GM19397 (cell line): ENCODE measurements at regions not wholly inside any gene's neighbourhood (a gene's known extent, or its start where the extent isn't known, plus 50 kb on each side); places are given as distances from the start of the nearest gene placed in this dataset.
"Not testable (repeated sequence)": the region's sequence is repeated elsewhere in the genome, so short reads cannot be mapped to it uniquely, and the experiment has no call there.

Experiments
- ATAC-seq: cut with Tn5 transposase; IDR thresholded peaks from one replicate; pipeline ENCODE4 v1.9.1; 2021; ENCODE audit warnings: mild to moderate bottlenecking, moderate library complexity; ENCODE audit not compliant: unreplicated experiment

DNA sequence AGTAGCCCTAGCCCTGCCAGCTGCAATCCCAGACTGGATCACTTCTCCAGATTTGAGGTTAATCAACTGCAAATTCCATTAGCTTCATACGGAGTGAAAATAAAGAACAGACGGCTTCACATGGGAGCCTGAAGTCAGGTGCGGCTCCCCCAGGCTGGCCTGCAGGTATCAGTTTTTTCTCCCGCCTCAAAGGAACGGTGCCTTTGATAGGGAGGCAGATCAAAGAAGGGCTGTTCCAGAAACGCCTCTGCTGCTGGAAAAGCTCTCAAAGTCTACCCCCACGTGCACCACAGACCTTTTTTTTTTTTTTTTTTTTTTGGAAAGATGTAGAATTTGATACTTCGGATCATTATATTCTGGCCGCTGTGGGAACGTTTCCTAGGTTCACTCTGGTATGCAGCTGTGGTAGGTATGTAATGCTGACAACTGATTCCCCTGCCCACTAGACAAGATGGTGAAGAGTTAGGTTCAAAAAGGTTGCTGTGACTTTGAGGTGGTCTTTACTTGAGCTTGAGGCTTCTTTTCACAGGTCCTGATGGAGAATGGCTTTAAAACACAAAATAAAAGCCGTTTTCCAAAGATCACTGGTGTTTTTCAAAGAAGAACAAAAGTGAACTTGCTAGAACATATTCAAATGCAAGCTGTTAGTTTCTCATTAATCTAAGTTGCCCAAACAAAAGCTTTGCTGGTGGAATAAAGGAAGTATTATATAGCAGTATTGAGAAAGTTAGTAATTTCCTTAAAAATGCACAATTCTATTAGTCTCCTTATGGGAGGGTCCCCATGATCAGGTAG lies 189.0 kb upstream of the NFIA start:
- ATAC-seq: no peak

DNA sequence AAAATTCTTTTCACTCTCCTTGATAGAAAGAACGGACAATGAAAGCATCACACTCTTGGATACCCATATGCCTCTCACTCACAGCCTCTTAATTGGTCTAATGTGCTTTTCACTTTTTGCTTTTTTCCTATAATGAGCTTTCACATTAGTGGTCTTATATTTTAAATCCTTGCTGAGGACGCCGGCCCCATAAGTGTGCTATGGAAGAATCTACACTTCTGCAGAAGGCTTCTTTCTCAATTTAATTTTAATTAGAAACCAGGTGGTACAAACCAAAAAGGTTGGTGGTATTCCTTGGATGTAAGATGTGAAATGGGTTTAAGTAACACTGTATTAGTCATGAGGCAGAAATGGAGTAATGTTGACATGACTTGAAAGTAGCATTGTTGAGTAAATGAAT lies 190.6 kb upstream of the NFIA start:
- no peak for ATAC-seq

DNA sequence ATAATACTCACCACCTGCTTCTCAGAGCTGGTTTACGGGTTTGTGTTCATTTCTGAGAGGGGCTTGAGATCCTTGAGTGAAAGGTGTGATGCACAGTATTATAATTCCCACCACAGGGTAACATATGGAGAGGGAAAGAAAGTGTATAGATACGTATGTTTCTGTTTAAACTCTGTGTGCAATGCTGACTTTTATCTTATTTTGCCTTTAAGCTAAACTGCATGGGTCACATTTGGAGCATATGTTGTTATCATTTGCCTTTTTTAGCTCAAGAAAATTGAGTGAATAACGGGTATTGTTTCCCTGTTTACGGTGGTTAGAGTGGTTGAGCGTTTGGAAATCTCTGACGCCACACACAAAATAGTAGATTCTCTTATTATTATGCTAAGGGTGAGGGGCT lies 191.1 kb upstream of the NFIA start:
- no peak for ATAC-seq

DNA sequence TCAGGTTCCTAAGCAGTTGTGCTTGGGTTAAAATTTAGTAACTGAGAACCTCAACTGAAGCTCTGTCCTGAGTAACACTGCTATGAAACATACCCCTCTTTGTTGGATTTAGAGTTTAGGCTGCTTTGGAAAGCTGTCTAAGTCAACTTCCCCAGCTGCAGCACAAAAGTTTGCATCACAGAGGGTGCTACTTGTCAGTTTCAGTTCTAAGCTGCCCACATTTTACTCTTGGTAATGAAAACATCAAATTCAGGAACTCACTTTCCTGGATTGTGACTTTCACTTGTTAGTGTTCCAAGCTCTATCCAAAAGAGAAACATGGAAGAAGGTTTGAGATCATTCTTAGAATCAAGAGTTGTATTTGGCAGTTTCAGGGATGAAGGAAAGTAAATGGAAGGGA lies 191.7 kb upstream of the NFIA start:
- ATAC-seq: no peak

DNA sequence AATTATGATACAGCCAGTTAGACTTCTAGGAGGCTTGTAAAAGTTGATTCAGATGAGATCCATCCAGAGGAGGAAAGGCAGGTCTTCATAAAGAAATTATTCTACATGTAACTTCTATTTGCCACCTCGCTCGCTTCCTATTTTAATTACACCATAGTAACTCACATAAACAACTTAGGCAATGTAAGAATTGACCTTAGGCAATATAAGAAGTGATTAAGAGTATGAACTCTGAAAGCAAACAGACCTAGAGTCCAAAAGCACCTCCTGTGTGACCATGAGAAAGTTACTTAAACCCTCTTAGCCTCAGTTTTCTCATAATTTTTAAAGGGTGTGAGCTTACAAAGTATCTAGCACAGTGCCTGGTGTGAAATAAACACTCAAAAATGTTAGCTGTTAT lies 192.7 kb upstream of the NFIA start:
- ATAC-seq: no peak

DNA sequence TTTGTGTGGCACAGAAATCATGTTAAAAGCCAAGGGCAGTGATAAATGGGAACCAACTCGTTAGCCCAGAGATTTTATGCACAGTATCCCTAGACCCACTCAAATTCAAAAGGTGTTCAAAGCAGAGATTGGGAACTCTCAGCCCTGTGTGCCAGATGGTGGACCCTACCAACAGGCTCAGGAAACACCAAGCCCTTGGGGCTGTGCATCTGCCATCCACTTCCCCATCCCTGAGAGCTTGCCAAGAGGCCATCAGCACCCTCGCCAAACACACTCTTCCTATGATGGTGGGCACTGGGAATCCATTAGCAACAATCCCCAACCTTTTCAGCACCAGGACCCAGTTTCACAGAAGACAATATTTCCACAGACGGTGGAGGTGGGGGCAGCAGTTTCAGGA lies 194.2 kb upstream of the NFIA start:
- ATAC-seq: no peak

DNA sequence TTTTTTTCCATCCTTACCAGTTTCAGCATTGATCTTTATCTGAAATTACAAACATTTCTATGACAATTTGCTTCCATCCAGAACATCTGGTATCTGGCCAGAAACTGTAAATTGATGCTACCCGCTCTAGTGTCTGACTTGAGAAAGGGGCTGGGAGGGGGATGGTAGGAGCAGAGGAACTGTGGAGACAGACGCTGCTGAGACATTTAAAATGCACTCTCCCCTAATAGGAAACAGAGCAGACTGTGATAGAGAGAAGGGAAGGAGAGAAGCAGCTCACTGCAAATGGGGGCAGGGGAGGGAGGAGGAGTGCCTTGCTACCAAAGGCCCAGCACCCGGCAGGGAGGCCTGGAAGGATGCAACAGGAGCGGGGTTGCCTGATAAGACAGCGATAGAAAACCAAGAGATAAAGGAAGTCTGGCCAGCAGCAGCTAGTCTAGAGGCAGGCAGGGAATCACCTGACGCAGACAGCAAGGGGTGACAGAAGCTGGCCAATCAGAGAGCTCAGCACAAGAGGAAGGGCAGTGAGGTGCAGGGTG lies 195.5 kb upstream of the NFIA start:
- no peak for ATAC-seq

GRCh38 chr1:60886090-60886489 lies 196.3 kb upstream of the NFIA start:
- ATAC-seq: no peak

DNA sequence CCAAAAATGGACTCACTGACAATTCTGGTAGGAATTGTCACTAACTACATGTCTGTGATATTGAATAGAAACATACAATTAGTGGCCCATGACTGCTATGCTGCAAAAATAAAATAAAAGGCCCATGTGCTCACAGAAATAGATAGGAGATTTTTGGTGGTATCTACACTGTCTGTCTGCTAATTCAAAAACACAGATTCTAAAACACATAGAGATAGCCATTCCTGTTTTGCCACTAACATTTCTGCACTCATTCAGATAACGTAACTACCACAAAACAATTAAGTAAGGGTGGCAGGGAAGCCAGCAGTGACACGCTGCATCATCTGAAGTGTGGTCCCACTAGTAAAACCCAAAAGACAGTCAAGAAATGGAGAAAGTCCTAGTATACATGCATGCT lies 202.2 kb upstream of the NFIA start:
- no peak for ATAC-seq

DNA sequence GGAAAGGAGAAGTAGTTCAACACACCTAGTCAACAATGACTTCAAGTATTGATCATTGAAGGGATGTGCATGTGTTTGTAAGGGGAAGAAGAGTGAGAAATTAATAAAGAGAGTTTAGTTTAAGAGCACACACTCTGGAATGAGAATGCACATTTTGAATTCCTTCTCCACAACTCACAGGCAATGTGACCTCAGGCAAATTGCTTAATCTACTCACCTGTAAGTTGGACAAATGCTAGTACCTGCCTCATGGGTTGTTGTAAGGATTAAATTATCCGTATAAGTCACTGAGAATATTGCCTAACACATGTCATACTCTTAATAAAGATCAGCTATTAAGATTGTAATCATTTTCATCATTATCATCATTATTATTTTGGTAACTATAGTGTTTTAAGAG lies 204.0 kb upstream of the NFIA start:
- no peak for ATAC-seq

- no peak for ATAC-seq
Observed at GRCh38 chr1:60877376-60877775, 205.0 kb upstream of the NFIA start.

DNA sequence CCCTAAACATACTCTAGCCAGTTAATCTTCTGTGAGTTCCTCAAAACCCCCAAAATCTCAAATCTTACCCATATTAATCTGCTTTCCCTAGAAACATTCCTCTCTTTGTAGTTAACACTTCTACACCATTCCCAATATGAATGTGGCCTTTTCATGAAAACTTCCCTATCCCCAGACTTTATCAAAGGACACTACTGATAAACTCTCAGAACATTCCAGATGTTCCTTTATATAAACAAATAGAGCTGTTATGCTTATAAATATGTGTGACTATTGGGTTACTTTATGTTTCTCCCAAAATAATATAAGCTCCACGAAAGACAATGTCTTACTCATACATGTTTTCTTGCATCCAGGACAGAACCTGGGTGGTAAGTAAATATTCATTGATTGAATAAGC lies 205.4 kb upstream of the NFIA start:
- no peak for ATAC-seq

GRCh38 chr1:60875138-60875537 lies 207.2 kb upstream of the NFIA start:
- no peak for ATAC-seq

DNA sequence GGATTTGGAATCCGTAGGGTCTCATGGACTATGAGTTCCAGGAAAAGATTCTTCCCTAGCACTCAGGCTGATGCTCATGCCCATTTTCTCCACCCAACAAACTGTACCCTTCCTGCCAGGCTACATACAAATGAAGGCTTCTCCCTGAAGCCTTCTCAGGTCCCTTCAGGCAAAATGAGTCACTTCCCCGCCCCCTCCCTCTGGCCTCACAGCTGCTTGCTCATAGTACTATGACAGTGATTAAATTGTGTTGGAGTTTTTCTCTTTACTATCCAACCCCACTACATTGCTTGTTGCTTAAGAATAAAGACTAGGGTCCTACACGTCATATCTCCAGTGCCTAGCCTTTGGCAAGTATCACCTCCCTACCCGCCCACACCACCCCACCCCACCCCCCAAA lies 207.6 kb upstream of the NFIA start:
- no peak for ATAC-seq

- not testable (repeated sequence) for ATAC-seq
Observed at GRCh38 chr1:60873396-60873795, 209.0 kb upstream of the NFIA start.

GRCh38 chr1:60872426-60873054 lies 209.8 kb upstream of the NFIA start:
- no peak for ATAC-seq

DNA sequence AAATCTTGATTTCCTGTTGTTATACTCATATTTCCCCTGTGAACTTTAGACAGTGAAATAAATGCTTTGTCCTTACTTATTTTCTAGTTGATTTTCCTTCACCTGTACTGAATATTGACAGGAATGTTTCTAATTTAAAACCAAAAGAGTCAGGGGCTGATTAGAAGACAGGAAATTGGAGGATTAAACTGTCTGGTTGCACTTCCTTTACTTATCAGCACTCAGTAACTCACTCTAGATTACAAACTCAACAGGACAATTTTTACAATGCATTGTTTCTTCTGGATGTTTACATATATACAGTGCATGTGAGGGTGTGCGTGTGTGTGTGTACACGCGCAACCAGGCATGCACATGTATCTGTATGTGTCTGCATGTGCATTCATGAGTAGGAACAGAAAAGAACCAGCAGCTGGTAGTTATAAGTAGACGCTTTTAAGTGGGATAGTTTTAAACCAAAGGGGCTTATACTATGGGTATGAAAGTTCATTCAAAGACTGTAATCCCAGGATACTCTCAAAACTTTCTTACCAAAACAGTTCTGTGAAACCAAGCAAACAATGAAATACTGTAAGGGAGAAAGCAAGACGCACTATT lies 212.0 kb upstream of the NFIA start:
- ATAC-seq: no peak

GRCh38 chr1:60868901-60869663 lies 213.3 kb upstream of the NFIA start:
- no peak for ATAC-seq

DNA sequence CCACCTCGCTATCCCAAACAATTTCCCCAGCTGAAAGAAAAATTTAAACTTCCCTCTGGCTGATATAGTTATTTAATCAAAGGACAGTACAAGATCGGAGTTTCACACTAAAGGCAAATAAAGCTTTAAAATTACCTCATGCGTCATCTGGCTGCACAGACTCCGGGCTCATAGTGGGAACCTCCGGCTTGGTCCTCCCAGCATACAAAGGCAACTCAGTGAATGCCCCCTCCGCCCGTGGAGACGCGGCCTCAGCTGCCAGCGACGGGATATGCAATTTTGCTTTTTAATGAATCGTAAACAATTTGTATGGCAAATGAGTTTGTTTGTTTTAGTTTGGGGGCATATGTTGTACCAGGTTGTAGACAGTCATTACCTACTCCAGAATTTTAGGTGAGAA lies 214.6 kb upstream of the NFIA start:
- no peak for ATAC-seq

DNA sequence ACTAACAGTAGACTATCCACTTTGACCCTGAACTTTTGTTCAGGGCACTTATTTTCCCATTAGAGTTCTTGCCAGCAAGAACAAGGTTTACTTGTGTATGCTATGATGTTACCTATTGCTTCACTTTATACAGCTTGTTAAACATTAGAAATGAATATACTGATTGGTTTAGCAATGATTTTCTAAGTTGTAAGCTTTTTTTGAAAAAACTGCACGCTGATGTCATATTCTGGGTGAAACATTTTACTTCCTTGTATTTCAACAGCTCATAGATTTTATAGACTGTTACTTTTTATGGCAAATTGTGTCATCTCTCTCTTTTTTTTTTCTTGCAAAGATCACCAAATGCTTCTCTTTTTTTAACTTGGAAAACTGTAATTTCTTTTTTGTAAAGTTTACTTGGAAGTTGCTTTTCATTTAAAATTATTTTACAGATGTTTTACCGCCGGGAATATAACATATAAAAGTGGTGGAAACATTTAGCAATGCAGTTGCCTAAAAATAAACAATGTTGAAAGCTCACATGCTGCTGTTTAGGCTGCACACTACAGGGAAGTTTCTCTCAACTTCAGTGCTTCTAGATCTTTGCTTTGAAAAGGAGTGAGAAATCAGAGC lies 215.3 kb upstream of the NFIA start:
- ATAC-seq: no peak
